ENCODE measurements at regions not wholly inside any gene's neighbourhood (a gene's known extent, or its start where the extent isn't known, plus 50 kb on each side); places are given as distances from the start of the nearest gene placed in this dataset.

- H3K9me3 ChIP-seq: no peaks in the 10 kb centered on the region
- 14% methylated on average over 1 of the region's 1 CpG for WGBS (ENCODE audit: missing lambda C conversion rate)
- TF ChIP-seq USF2 (IDR thresholded peaks at IDR 0.05) (no peak), CHD2 (IDR thresholded peaks at IDR 0.05; ENCODE audit: low read length, partially characterized antibody) (no peak), ZFP36 (IDR thresholded peaks at IDR 0.05; ENCODE audit: borderline replicate concordance, partially characterized antibody) (no peak), SREBF2 (IDR thresholded peaks at IDR 0.05) (no peak), POLR2AphosphoS2 (conservative IDR thresholded peaks at IDR 0.05; ENCODE audit: low read length) (no peak), RCOR1 (IDR thresholded peaks at IDR 0.05; ENCODE audit: low read depth, low read length) (no peak), TFCP2L1 (CRISPR knock-in tag; IDR thresholded peaks at IDR 0.05) (no peak), RNF2 (IDR thresholded peaks at IDR 0.05; ENCODE audit: borderline replicate concordance, low read depth) (no peak), RARB (CRISPR knock-in tag; IDR thresholded peaks at IDR 0.05) (no peak), BHLHE40 (IDR thresholded peaks at IDR 0.05; ENCODE audit: low read depth, low read length) (no peak), GATA3 (IDR thresholded peaks at IDR 0.05; ENCODE audit: borderline replicate concordance) (no peak), HMGXB4 (CRISPR knock-in tag; IDR thresholded peaks at IDR 0.05; ENCODE audit: borderline replicate concordance) (no peak), CBX8 (IDR thresholded peaks at IDR 0.05) (no peak), EP300 (IDR thresholded peaks at IDR 0.05) (no peak), MAZ (IDR thresholded peaks at IDR 0.05; ENCODE audit: borderline replicate concordance, low read depth, low read length) (no peak), NFE2L2 (conservative IDR thresholded peaks at IDR 0.05; ENCODE audit: low read length) (no peak), HOXB13 (CRISPR knock-in tag; IDR thresholded peaks at IDR 0.05; ENCODE audit: low read depth) (no peak), MYC (IDR thresholded peaks at IDR 0.05; ENCODE audit: borderline replicate concordance, low read length) (no peak), CHD4 (IDR thresholded peaks at IDR 0.05; ENCODE audit: borderline replicate concordance) (no peak), EHF (CRISPR knock-in tag; IDR thresholded peaks at IDR 0.05) (no peak)
- ChIA-PET CTCF (no interaction called here), POLR2A (no interaction called here)
- no peaks in the 10 kb centered on the region for H3K4me1 ChIP-seq
- no peak overlapping the region for H3K4me2 ChIP-seq
- DNase-seq (ENCODE audit: low read depth in 1 of 2, low spot score in 1 of 2) (no peak), ATAC-seq (no peak), FAIRE-seq (no peak)
- no peak overlapping the region for H3K27ac ChIP-seq
- H3K4me3 ChIP-seq: no peak overlapping the region
These were observed 476.0 kb upstream of the CD180 start for GRCh38 chr5:67672636-67673035.

GRCh38 chr5:67669916-67670315, 473.3 kb upstream of the CD180 start:
- no peaks in the 10 kb centered on the region for H3K4me1 ChIP-seq
- DNase-seq (ENCODE audit: low read depth in 1 of 2, low spot score in 1 of 2) (no peak), FAIRE-seq (no peak), ATAC-seq (no peak)
- POLR2A ChIA-PET: no interaction called here
- TF ChIP-seq HES2 (IDR thresholded peaks at IDR 0.05) (no peak), HOXA7 (CRISPR knock-in tag; IDR thresholded peaks at IDR 0.05) (no peak), GATA3 (IDR thresholded peaks at IDR 0.05; ENCODE audit: borderline replicate concordance) (no peak), RCOR1 (IDR thresholded peaks at IDR 0.05; ENCODE audit: low read depth, low read length) (no peak), HDAC2 (IDR thresholded peaks at IDR 0.05) (no peak), ESRRA (IDR thresholded peaks at IDR 0.05; ENCODE audit: borderline replicate concordance, low read length) (no peak), MAZ (IDR thresholded peaks at IDR 0.05; ENCODE audit: borderline replicate concordance, low read depth, low read length) (no peak), MAFK (IDR thresholded peaks at IDR 0.05; ENCODE audit: partially characterized antibody) (no peak), SMC3 (IDR thresholded peaks at IDR 0.05) (no peak), EP300 (IDR thresholded peaks at IDR 0.05) (no peak), USF2 (IDR thresholded peaks at IDR 0.05) (no peak)
- H3K27ac ChIP-seq: no peak overlapping the region
- no peak overlapping the region for H3K4me2 ChIP-seq
- no peak overlapping the region for H3K4me3 ChIP-seq
- WGBS (ENCODE audit: missing lambda C conversion rate): 5% methylated on average over 2 of the region's 2 CpGs
- CTCF ChIA-PET: no interaction called here
- no peaks in the 10 kb centered on the region for H3K9me3 ChIP-seq
